Keratinocyte (primary cell): ENCODE measurements at regions not wholly inside any gene's neighbourhood (a gene's known extent, or its start where the extent isn't known, plus 50 kb on each side); places are given as distances from the start of the nearest gene placed in this dataset.

Experiments
- CTCF ChIP-seq, 3 experiments: IDR thresholded peaks in 1 of 3; conservative IDR thresholded peaks in 1 of 3; optimal IDR thresholded peaks in 1 of 3; 2 replicates in 2 of 3; 3 replicates in 1 of 3; pipeline versions ENCODE3 to v1.5.1; 2011; ENCODE audit warnings: low read length in 3 of 3, mild to moderate bottlenecking in 3 of 3, moderate library complexity in 2 of 3, control low read depth in 1 of 3, inconsistent platforms in 1 of 3; ENCODE audit not compliant: insufficient read depth in 2 of 3; ENCODE audit errors: extremely low read depth in 1 of 3
- EZH2 ChIP-seq: IDR thresholded peaks from one replicate; pipeline ENCODE4 v1.6.1; 2012; ENCODE audit warnings: inconsistent platforms, mild to moderate bottlenecking, low read length, moderate library complexity

- TF ChIP-seq CTCF (optimal IDR thresholded peaks at IDR 0.05 in 1 of 3, IDR thresholded peaks at IDR 0.05 in 1 of 3, conservative IDR thresholded peaks at IDR 0.05 in 1 of 3; ENCODE audit: extremely low read depth in 1 of 3, insufficient read depth in 2 of 3, low read length in 3 of 3) = no peak
- TF ChIP-seq EZH2 = no peak
Measured at GRCh38 chr4:115883231-115883630, 769.8 kb upstream of the NDST4 start.
